ENCODE measurements at regions not wholly inside any gene's neighbourhood (a gene's known extent, or its start where the extent isn't known, plus 50 kb on each side); places are given as distances from the start of the nearest gene placed in this dataset.

DNA sequence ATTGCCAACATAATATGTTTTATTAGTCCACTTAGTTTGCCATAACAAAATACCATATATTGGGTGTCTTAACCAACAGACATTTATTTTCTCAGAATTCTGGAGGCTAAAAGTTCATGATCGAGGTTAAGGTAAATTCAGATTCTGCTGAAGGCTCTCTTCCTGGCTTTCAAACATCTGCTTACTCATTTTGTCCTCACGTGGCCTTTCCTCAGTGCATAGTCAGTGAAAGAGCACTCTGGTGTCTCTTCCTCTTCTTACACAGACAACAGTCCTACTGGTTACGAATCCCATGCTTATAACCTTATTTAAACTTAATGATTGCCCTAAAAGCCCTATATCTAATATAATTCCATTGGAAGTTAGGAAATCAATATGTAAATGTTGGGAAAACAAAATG, 479.7 kb downstream of the FSCB start:
- H4K91ac ChIP-seq (ENCODE audit: low read length) = no peak overlapping the region
- no peaks in the 10 kb centered on the region for H3K4me1 ChIP-seq (ENCODE audit: control insufficient read depth, insufficient read depth, low read depth, low read length)
- H2BK12ac ChIP-seq (ENCODE audit: low read length in 2 of 2) = no peak overlapping the region
- H2BK5ac ChIP-seq (ENCODE audit: low read depth, low read length, poor library complexity, severe bottlenecking) = no peak overlapping the region
- H3K9ac ChIP-seq (ENCODE audit: low read length) = no peak overlapping the region
- no peaks in the 10 kb centered on the region for H3K9me3 ChIP-seq (ENCODE audit: control insufficient read depth, low read length)
- H2AK5ac ChIP-seq (ENCODE audit: low read length, severe bottlenecking) = no peak overlapping the region
- H2BK120ac ChIP-seq (ENCODE audit: low read depth, low read length) = no peak overlapping the region
- no peak overlapping the region for H3K14ac ChIP-seq (ENCODE audit: low read length in 2 of 2)
- H3K18ac ChIP-seq (ENCODE audit: low read depth in 1 of 2, low read length in 2 of 2) = no peak overlapping the region
- H2AFZ ChIP-seq (ENCODE audit: low read depth, low read length) = no peak overlapping the region
- no peak for DNase-seq
- H3K27me3 ChIP-seq (ENCODE audit: control insufficient read depth in 1 of 2, insufficient read depth in 1 of 2, low read length in 2 of 2) = no peaks in the 10 kb centered on the region
- H3K23ac ChIP-seq (ENCODE audit: low read length in 2 of 2) = no peak overlapping the region
- H3K27ac ChIP-seq (ENCODE audit: low read length, poor library complexity, severe bottlenecking) = no peak overlapping the region
- H3K36me3 ChIP-seq (ENCODE audit: control insufficient read depth in 1 of 2, insufficient read depth in 2 of 2, low read depth in 1 of 2, low read length in 2 of 2) = no peaks in the 10 kb centered on the region
- no peak overlapping the region for H3K4me2 ChIP-seq (ENCODE audit: low read length, poor library complexity, severe bottlenecking)
- no peak overlapping the region for H3K4ac ChIP-seq (ENCODE audit: low read depth in 1 of 2, low read length in 2 of 2)
- 48% methylated on average over 2 of the region's 3 CpGs for WGBS
- H4K8ac ChIP-seq (ENCODE audit: low read length) = no peak overlapping the region
- H3K4me3 ChIP-seq (ENCODE audit: insufficient read depth in 1 of 2, low read depth in 1 of 2, low read length in 2 of 2) = no peak overlapping the region
- no peak overlapping the region for H2BK15ac ChIP-seq (ENCODE audit: low read depth, poor library complexity, severe bottlenecking)
- H3K79me1 ChIP-seq (replicated peaks; ENCODE audit: low read length, poor library complexity, severe bottlenecking) = no peaks in the 10 kb centered on the region

DNA sequence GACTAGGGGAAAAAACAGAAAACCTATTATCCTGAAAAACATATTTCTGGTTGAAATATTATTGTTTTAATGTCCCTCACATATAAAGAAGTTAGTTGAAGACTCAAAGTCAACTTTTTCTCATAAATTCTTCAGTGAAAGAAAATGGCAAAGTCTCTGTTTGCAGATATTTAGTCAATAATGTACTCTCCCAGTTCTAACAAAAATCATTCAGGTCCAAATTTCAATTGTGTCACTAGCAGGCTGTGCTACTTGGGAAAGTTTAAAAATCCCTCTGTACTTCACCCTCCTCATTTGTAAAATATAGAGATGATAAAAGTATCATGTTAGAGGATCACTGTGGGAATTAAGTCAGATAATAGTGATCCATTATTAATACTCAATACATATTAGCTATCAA, 496.5 kb downstream of the FSCB start:
- no peaks in the 10 kb centered on the region for H3K4me1 ChIP-seq (ENCODE audit: control insufficient read depth, insufficient read depth, low read depth, low read length)
- no peak overlapping the region for H3K14ac ChIP-seq (ENCODE audit: low read length in 2 of 2)
- no peak overlapping the region for H2BK120ac ChIP-seq (ENCODE audit: low read depth, low read length)
- H3K27ac ChIP-seq (ENCODE audit: low read length, poor library complexity, severe bottlenecking) = no peak overlapping the region
- no peaks in the 10 kb centered on the region for H3K36me3 ChIP-seq (ENCODE audit: control insufficient read depth in 1 of 2, insufficient read depth in 2 of 2, low read depth in 1 of 2, low read length in 2 of 2)
- no peak overlapping the region for H3K9ac ChIP-seq (ENCODE audit: low read length)
- H4K91ac ChIP-seq (ENCODE audit: low read length) = no peak overlapping the region
- H3K4me3 ChIP-seq (ENCODE audit: insufficient read depth in 1 of 2, low read depth in 1 of 2, low read length in 2 of 2) = no peak overlapping the region
- DNase-seq = no peak
- H2AK5ac ChIP-seq (ENCODE audit: low read length, severe bottlenecking) = no peak overlapping the region
- peaks cover 3% of the 10 kb centered on the region for H3K9me3 ChIP-seq (ENCODE audit: control insufficient read depth, low read length)
- no peak overlapping the region for H3K4ac ChIP-seq (ENCODE audit: low read depth in 1 of 2, low read length in 2 of 2)
- H4K8ac ChIP-seq (ENCODE audit: low read length) = no peak overlapping the region
- no peak overlapping the region for H3K23ac ChIP-seq (ENCODE audit: low read length in 2 of 2)
- no peak overlapping the region for H2BK12ac ChIP-seq (ENCODE audit: low read length in 2 of 2)
- no peak overlapping the region for H2BK5ac ChIP-seq (ENCODE audit: low read depth, low read length, poor library complexity, severe bottlenecking)
- no peak overlapping the region for H2BK15ac ChIP-seq (ENCODE audit: low read depth, poor library complexity, severe bottlenecking)
- no peaks in the 10 kb centered on the region for H3K27me3 ChIP-seq (ENCODE audit: control insufficient read depth in 1 of 2, insufficient read depth in 1 of 2, low read length in 2 of 2)
- no peak overlapping the region for H3K4me2 ChIP-seq (ENCODE audit: low read length, poor library complexity, severe bottlenecking)
- H2AFZ ChIP-seq (ENCODE audit: low read depth, low read length) = no peak overlapping the region
- H3K79me1 ChIP-seq (replicated peaks; ENCODE audit: low read length, poor library complexity, severe bottlenecking) = no peaks in the 10 kb centered on the region
- H3K18ac ChIP-seq (ENCODE audit: low read depth in 1 of 2, low read length in 2 of 2) = no peak overlapping the region

DNA sequence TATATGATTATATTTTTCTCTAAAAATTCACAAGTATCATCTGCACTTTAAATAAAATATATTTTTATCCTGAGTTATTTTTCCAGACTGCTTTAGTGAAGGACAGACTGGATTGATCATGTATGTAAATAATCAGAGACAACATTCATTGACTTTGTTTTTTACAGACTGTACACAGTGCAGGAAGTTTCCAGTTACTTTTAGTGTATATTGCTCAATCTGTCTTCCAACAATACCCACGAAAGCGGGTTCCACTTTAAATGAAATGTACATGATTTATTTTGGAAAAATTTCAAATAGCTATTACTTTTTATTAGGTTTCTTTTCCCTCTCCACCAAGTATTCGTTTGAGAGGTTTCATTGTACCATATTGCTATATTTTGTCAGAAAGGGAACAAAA, 497.0 kb downstream of the FSCB start:
- Histone ChIP-seq H3K27ac (ENCODE audit: low read length, poor library complexity, severe bottlenecking) (no peak overlapping the region), H3K4me2 (ENCODE audit: low read length, poor library complexity, severe bottlenecking) (no peak overlapping the region), H3K4me1 (ENCODE audit: control insufficient read depth, insufficient read depth, low read depth, low read length) (no peaks in the 10 kb centered on the region), H2BK5ac (ENCODE audit: low read depth, low read length, poor library complexity, severe bottlenecking) (no peak overlapping the region), H3K27me3 (ENCODE audit: control insufficient read depth in 1 of 2, insufficient read depth in 1 of 2, low read length in 2 of 2) (no peaks in the 10 kb centered on the region), H3K14ac (ENCODE audit: low read length in 2 of 2) (no peak overlapping the region), H3K18ac (ENCODE audit: low read depth in 1 of 2, low read length in 2 of 2) (no peak overlapping the region), H3K4me3 (ENCODE audit: insufficient read depth in 1 of 2, low read depth in 1 of 2, low read length in 2 of 2) (no peak overlapping the region), H3K79me1 (replicated peaks; ENCODE audit: low read length, poor library complexity, severe bottlenecking) (no peaks in the 10 kb centered on the region), H3K9me3 (ENCODE audit: control insufficient read depth, low read length) (peaks cover 3% of the 10 kb centered on the region), H4K91ac (ENCODE audit: low read length) (no peak overlapping the region), H3K23ac (ENCODE audit: low read length in 2 of 2) (no peak overlapping the region), H3K9ac (ENCODE audit: low read length) (no peak overlapping the region), H2AK5ac (ENCODE audit: low read length, severe bottlenecking) (no peak overlapping the region), H2BK12ac (ENCODE audit: low read length in 2 of 2) (no peak overlapping the region), H2BK15ac (ENCODE audit: low read depth, poor library complexity, severe bottlenecking) (no peak overlapping the region), H2AFZ (ENCODE audit: low read depth, low read length) (no peak overlapping the region), H3K4ac (ENCODE audit: low read depth in 1 of 2, low read length in 2 of 2) (no peak overlapping the region), H2BK120ac (ENCODE audit: low read depth, low read length) (no peak overlapping the region), H4K8ac (ENCODE audit: low read length) (no peak overlapping the region), H3K36me3 (ENCODE audit: control insufficient read depth in 1 of 2, insufficient read depth in 2 of 2, low read depth in 1 of 2, low read length in 2 of 2) (no peaks in the 10 kb centered on the region)
- DNase-seq = no peak
- no CpG with 5 or more reads among the region's 3 CpGs for WGBS

DNA sequence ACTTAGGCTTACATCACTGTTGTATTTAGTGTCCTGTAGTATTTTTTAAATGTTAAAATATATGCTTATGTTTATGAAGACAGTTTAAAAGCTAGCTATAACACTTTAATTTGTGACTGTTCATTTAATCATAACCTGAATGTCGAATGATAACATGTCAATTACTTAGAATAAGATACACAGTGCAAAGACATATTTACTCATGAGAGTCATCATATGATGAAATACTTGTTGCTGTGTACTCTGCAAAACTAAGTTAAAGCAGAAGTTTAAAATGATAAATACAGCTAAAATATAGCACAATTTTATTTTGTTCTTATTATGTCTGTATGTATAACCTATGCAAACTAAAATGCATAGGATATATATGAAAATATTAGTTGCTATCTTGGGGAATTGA, 497.4 kb downstream of the FSCB start:
- H3K27ac ChIP-seq (ENCODE audit: low read length, poor library complexity, severe bottlenecking) = no peak overlapping the region
- H3K27me3 ChIP-seq (ENCODE audit: control insufficient read depth in 1 of 2, insufficient read depth in 1 of 2, low read length in 2 of 2) = no peaks in the 10 kb centered on the region
- H2AK5ac ChIP-seq (ENCODE audit: low read length, severe bottlenecking) = no peak overlapping the region
- no peak overlapping the region for H3K9ac ChIP-seq (ENCODE audit: low read length)
- no peak overlapping the region for H3K14ac ChIP-seq (ENCODE audit: low read length in 2 of 2)
- no CpG with 5 or more reads among the region's 1 CpG for WGBS
- no peak overlapping the region for H3K18ac ChIP-seq (ENCODE audit: low read depth in 1 of 2, low read length in 2 of 2)
- H2BK5ac ChIP-seq (ENCODE audit: low read depth, low read length, poor library complexity, severe bottlenecking) = no peak overlapping the region
- H2BK15ac ChIP-seq (ENCODE audit: low read depth, poor library complexity, severe bottlenecking) = no peak overlapping the region
- H3K4ac ChIP-seq (ENCODE audit: low read depth in 1 of 2, low read length in 2 of 2) = no peak overlapping the region
- peaks cover 3% of the 10 kb centered on the region for H3K9me3 ChIP-seq (ENCODE audit: control insufficient read depth, low read length)
- no peaks in the 10 kb centered on the region for H3K4me1 ChIP-seq (ENCODE audit: control insufficient read depth, insufficient read depth, low read depth, low read length)
- no peaks in the 10 kb centered on the region for H3K36me3 ChIP-seq (ENCODE audit: control insufficient read depth in 1 of 2, insufficient read depth in 2 of 2, low read depth in 1 of 2, low read length in 2 of 2)
- H4K91ac ChIP-seq (ENCODE audit: low read length) = no peak overlapping the region
- no peak overlapping the region for H2BK12ac ChIP-seq (ENCODE audit: low read length in 2 of 2)
- H4K8ac ChIP-seq (ENCODE audit: low read length) = no peak overlapping the region
- no peak overlapping the region for H3K4me2 ChIP-seq (ENCODE audit: low read length, poor library complexity, severe bottlenecking)
- no peak overlapping the region for H3K23ac ChIP-seq (ENCODE audit: low read length in 2 of 2)
- no peaks in the 10 kb centered on the region for H3K79me1 ChIP-seq (replicated peaks; ENCODE audit: low read length, poor library complexity, severe bottlenecking)
- no peak overlapping the region for H2AFZ ChIP-seq (ENCODE audit: low read depth, low read length)
- DNase-seq = no peak
- no peak overlapping the region for H2BK120ac ChIP-seq (ENCODE audit: low read depth, low read length)
- H3K4me3 ChIP-seq (ENCODE audit: insufficient read depth in 1 of 2, low read depth in 1 of 2, low read length in 2 of 2) = no peak overlapping the region

All from mesenchymal stem cell (in vitro differentiated cells and primary cell).